ENCODE measurements at regions not wholly inside any gene's neighbourhood (a gene's known extent, or its start where the extent isn't known, plus 50 kb on each side); places are given as distances from the start of the nearest gene placed in this dataset.

GRCh38 chr2:12119841-12120240, 373.4 kb downstream of the LPIN1 start:
- no peak overlapping the region for H3K4me3 ChIP-seq
- TF ChIP-seq CTCF (IDR thresholded peaks at IDR 0.05): no peak
- DNase-seq (ENCODE audit: low spot score): no peak
- H3K27ac ChIP-seq: no peak overlapping the region

GRCh38 chr2:12120281-12121150, 374.1 kb downstream of the LPIN1 start:
- Histone ChIP-seq H3K4me3 (no peak overlapping the region), H3K27ac (no peak overlapping the region)
- TF ChIP-seq CTCF (IDR thresholded peaks at IDR 0.05): no peak
- DNase-seq (ENCODE audit: low spot score): no peak

GRCh38 chr2:12124790-12125189, 378.4 kb downstream of the LPIN1 start:
- no peak for DNase-seq (ENCODE audit: low spot score)
- H3K4me3 ChIP-seq: no peak overlapping the region
- H3K27ac ChIP-seq: no peak overlapping the region
- TF ChIP-seq CTCF (IDR thresholded peaks at IDR 0.05): no peak

- DNase-seq (ENCODE audit: low spot score): no peak
- no peak for TF ChIP-seq CTCF (IDR thresholded peaks at IDR 0.05)
- no peak overlapping the region for H3K27ac ChIP-seq
- no peak overlapping the region for H3K4me3 ChIP-seq
Observed at GRCh38 chr2:12126318-12126717, 379.9 kb downstream of the LPIN1 start.

- Histone ChIP-seq H3K4me3 (no peak overlapping the region), H3K27ac (no peak overlapping the region)
- no peak for TF ChIP-seq CTCF (IDR thresholded peaks at IDR 0.05)
- DNase-seq (ENCODE audit: low spot score): no peak
Observed at GRCh38 chr2:12127638-12128037, 381.2 kb downstream of the LPIN1 start.

- no peak for TF ChIP-seq CTCF (IDR thresholded peaks at IDR 0.05)
- no peak for DNase-seq (ENCODE audit: low spot score)
- Histone ChIP-seq H3K27ac (peak overlapping the region in 1 of 2 donors; percentile 38), H3K4me3 (no peak overlapping the region)
Observed at GRCh38 chr2:12131975-12132374, 385.5 kb downstream of the LPIN1 start.

GRCh38 chr2:12141618-12142258, 395.3 kb downstream of the LPIN1 start:
- DNase-seq (ENCODE audit: low spot score): no peak
- Histone ChIP-seq H3K27ac (no peak overlapping the region), H3K4me3 (no peak overlapping the region)
- TF ChIP-seq CTCF (IDR thresholded peaks at IDR 0.05): no peak

All from coronary artery (tissue), 2 donors.